GM12874 (cell line): ENCODE measurements at regions not wholly inside any gene's neighbourhood (a gene's known extent, or its start where the extent isn't known, plus 50 kb on each side); places are given as distances from the start of the nearest gene placed in this dataset.

Source experiments
- CTCF ChIP-seq: IDR thresholded peaks from 2 replicates; pipeline ENCODE4 v1.5.1; 2011; ENCODE audit warnings: low read depth, mild to moderate bottlenecking, control low read depth, low read length, moderate library complexity; ENCODE audit not compliant: insufficient read depth

- TF ChIP-seq CTCF: no peak
Measured at GRCh38 chr6:160804639-160805038, 102.6 kb downstream of the PLG start.

GRCh38 chr6:160808263-160808662, 106.2 kb downstream of the PLG start:
- TF ChIP-seq CTCF: no peak

GRCh38 chr6:160810238-160810637, 108.2 kb downstream of the PLG start:
- TF ChIP-seq CTCF: no peak

- TF ChIP-seq CTCF: no peak
Measured at GRCh38 chr6:160812097-160812496, 110.1 kb downstream of the PLG start.

GRCh38 chr6:160818934-160819333, 116.9 kb downstream of the PLG start:
- TF ChIP-seq CTCF: no peak

- no peak for TF ChIP-seq CTCF
Measured at GRCh38 chr6:160831739-160832138, 129.7 kb downstream of the PLG start.

GRCh38 chr6:160832422-160832821, 130.4 kb downstream of the PLG start:
- TF ChIP-seq CTCF: no peak

- no peak for TF ChIP-seq CTCF
Measured at GRCh38 chr6:160837146-160837545, 135.1 kb downstream of the PLG start.
